Vagina (tissue), 2 donors: ENCODE measurements at regions not wholly inside any gene's neighbourhood (a gene's known extent, or its start where the extent isn't known, plus 50 kb on each side); places are given as distances from the start of the nearest gene placed in this dataset.

Experiments used
- CTCF ChIP-seq, 3 experiments: fragments of 450-650 bp in 2 of 3; fragments of 200-600 bp in 1 of 3; sonication (generic) in 1 of 3; IDR thresholded peaks; one replicate each; pipeline ENCODE4 v1.5.1; 2017 to 2019; ENCODE audit warnings: antibody characterized with exemption in 3 of 3, mild to moderate bottlenecking in 2 of 3, moderate library complexity in 2 of 3
- POLR2AphosphoS5 ChIP-seq, 2 donors: sonication (generic); formaldehyde crosslinking; IDR thresholded peaks; one replicate each; pipeline ENCODE4 v1.9.0; 2017; ENCODE audit warnings: antibody characterized with exemption in 2 of 2, mild to moderate bottlenecking in 2 of 2, low read depth in 1 of 2; ENCODE audit not compliant: insufficient read depth in 1 of 2

- TF ChIP-seq CTCF (IDR thresholded peaks at IDR 0.05) (no peak), POLR2AphosphoS5 (IDR thresholded peaks at IDR 0.05; ENCODE audit: insufficient read depth in 1 of 2, low read depth in 1 of 2) (no peak)
Observed at GRCh38 chr15:88383354-88383753, 83.8 kb downstream of the MRPL46 start.
